Epithelial cell of proximal tubule (primary cell): ENCODE measurements at regions not wholly inside any gene's neighbourhood (a gene's known extent, or its start where the extent isn't known, plus 50 kb on each side); places are given as distances from the start of the nearest gene placed in this dataset.

Source experiments
- DNase-seq: peaks from one replicate; pipeline ENCODE4 v3.0.0-alpha.2; 2011; ENCODE audit warnings: low read depth
- H3K4me3 ChIP-seq: 2 replicates; pipeline ENCODE4 v1.5.1; 2011; ENCODE audit warnings: low read depth, mild to moderate bottlenecking, low read length
- CTCF ChIP-seq: conservative IDR thresholded peaks from 2 replicates; pipeline ENCODE4 v1.5.1; 2012; ENCODE audit warnings: low read depth, mild to moderate bottlenecking, low read length

- TF ChIP-seq CTCF, result no peak
- H3K4me3 ChIP-seq, result no peak overlapping the region
- DNase-seq, result no peak
These were observed 91.9 kb upstream of the LDAH start for GRCh38 chr2:20914771-20915170.

- H3K4me3 ChIP-seq, result no peak overlapping the region
- TF ChIP-seq CTCF, result no peak
- DNase-seq, result no peak
These were observed 91.2 kb upstream of the LDAH start for GRCh38 chr2:20914087-20914486.

DNA sequence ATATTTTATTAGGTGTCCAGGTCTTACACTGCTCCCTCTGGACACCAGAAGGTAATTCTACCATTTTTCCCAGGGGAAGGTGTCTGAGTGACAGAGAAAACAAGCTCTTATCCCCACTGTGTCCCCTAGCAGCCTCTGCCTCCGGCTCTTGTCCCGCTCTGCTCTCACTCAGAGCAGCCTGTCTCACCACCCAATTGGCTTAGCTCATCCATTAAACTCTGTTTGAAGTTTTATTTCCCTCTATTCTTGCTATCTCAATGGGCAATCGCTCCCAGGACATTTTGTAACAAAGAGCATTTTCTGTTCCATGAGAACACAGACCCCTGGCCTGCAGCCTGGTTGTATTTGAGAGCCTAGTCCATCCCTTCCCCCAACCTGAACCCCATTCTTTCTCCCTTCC, 90.6 kb upstream of the LDAH start:
- DNase-seq, result no peak
- no peak for TF ChIP-seq CTCF

GRCh38 chr2:20900052-20900636, 77.2 kb upstream of the LDAH start:
- no peak overlapping the region for H3K4me3 ChIP-seq
- TF ChIP-seq CTCF, result no peak
- DNase-seq, result no peak

More for the DNA sequence above, 90.6 kb upstream of the LDAH start:
- no peak overlapping the region for H3K4me3 ChIP-seq

DNA sequence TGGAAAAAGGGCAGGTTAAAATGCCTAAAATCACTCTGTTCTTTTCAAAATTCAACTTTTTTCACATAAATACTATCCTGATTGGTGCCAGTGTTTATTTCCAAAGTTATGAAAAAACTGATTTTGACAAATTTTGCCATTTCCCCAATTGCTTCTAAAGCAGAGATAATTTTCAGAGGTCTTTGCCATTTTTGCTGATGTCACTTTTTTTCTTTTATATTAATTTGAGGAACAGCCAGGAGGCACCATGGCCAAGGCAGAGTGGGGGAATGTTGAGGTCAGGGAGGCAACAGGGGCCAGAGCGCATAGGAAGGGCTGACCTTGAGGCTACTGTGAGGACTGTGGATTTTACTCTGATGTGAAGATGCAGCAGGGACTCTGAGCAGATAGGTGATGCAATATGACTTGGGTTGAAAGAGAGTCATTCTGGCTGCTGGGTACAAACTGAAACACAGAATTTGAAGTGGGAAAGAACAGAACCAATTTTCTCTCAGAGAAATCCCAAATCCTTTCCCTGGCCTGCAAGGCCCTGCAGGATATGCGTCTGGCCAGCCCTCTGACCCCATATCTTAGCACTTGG, 75.1 kb upstream of the LDAH start:
- no peak for DNase-seq
- no peak for TF ChIP-seq CTCF
- H3K4me3 ChIP-seq, result no peak overlapping the region

- no peak overlapping the region for H3K4me3 ChIP-seq
- DNase-seq, result no peak
- no peak for TF ChIP-seq CTCF
These were observed 74.1 kb upstream of the LDAH start for GRCh38 chr2:20897047-20897446.

DNA sequence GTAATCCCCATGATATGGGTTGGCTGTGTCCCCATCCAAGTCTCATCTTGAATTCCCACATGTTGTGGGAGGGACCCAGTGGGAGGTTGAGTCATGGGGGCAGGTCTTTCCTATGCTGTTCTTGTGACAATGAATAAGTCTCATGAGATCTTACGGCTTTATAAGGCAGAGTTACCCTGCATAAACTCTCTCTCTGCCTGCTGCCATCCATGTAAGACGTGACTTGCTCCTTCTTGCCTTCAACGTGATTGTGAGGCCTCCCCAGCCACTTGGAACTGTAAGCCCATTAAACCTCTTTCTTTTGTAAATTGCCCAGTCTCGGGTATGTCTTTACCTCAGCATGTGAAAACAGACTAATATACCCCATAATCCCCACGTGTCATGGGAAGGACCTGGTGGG, 61.9 kb upstream of the LDAH start:
- no peak overlapping the region for H3K4me3 ChIP-seq
- no peak for DNase-seq
- no peak for TF ChIP-seq CTCF
